Activated naive CD4-positive, alpha-beta T cell treated with anti-CD3 and anti-CD28 coated beads, Interleukin-2, amount 10 ng/mL, durations not matched to agents 7 days and 5 days (primary cell): ENCODE measurements at regions not wholly inside any gene's neighbourhood (a gene's known extent, or its start where the extent isn't known, plus 50 kb on each side); places are given as distances from the start of the nearest gene placed in this dataset.

Source experiments
- CTCF ChIA-PET: fragments of 350-600 bp; sonication (Branson Sonifier 250); formaldehyde crosslinking; loops from one replicate; lab custom pipeline; 2021; ENCODE audit warnings: antibody characterized with exemption; lab: Charles Lee
- DNase-seq: peaks from one replicate; pipeline ENCODE4 v3.0.0-alpha.2; 2020
- H3K27ac Mint-ChIP-seq: one replicate; pipeline ENCODE4 v1.8.0; 2021; ENCODE audit warnings: mild to moderate bottlenecking, moderate library complexity, mixed read lengths
- H3K27me3 Mint-ChIP-seq: one replicate; pipeline ENCODE4 v1.8.0; 2021; ENCODE audit warnings: mild to moderate bottlenecking, mixed read lengths
- H3K36me3 Mint-ChIP-seq: one replicate; pipeline ENCODE4 v1.8.0; 2021; ENCODE audit warnings: mixed read lengths
- H3K4me1 Mint-ChIP-seq: one replicate; pipeline ENCODE4 v1.8.0; 2021; ENCODE audit warnings: mixed read lengths
- H3K4me3 Mint-ChIP-seq: one replicate; pipeline ENCODE4 v1.8.0; 2021; ENCODE audit warnings: mild to moderate bottlenecking, moderate library complexity, mixed read lengths
- H3K9me3 Mint-ChIP-seq: one replicate; pipeline ENCODE4 v1.8.0; 2021; ENCODE audit warnings: mixed read lengths

DNA sequence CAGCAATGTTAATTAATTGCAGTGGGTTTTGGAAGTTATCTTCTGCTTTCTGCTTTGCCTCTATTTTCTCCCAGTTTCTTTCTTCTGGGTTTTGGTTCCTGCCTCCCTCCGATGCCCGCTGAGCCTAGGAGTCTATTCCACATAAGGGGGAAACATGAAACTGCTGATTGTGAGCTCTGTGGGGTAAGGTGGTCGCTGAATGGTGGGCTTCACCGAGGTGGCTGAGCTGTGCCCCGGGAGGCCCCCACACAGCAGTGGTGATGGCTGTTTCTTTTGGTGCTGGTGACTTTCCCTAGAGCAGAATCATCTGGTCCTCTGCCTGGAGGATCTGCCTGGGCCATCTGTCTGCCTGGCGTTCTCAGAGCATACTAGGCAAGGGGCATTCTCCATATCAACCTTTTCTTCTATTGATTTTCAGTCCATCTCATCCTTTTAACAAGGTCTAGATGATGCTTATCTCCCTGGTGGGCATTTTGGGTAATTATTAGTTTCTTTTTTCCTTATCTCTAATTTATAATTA lies 68.8 kb upstream of the ATP2B2 start:
- peaks cover 10% of the 10 kb centered on the region for H3K27me3 Mint-ChIP-seq
- H3K4me3 Mint-ChIP-seq, result no peak overlapping the region
- no peaks in the 10 kb centered on the region for H3K4me1 Mint-ChIP-seq
- no peaks in the 10 kb centered on the region for H3K36me3 Mint-ChIP-seq
- H3K27ac Mint-ChIP-seq, result no peak overlapping the region
- DNase-seq, result no peak
- CTCF ChIA-PET, result no interaction called here
- no peaks in the 10 kb centered on the region for H3K9me3 Mint-ChIP-seq

DNA sequence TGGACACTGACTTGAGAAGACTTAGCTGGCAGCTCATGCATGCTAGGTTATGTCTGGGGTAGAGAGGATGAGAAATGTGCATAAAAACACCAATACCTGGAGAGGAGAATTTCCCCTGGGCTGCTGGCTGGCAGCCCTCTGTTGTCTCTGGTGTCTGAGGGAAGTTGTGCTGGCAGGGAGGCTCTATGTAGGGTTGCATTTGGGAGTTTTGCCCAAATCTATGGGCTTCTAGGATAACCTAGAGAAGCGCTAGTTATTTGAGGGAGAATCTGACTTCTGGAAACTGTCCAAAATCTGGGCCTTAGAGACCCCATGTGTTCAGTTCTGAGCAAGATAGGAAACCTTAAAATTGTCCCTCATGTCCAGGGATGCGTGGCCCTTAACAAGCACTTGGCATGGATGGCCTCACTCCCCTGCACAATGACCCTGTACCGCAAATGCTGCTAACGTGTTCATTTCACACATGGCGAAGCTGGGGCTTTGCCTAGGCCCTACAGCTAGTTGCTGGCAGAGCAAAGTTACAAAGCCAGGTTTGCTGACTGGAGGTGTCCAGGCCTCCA lies 70.3 kb upstream of the ATP2B2 start:
- CTCF ChIA-PET, result no interaction called here
- Mint-ChIP-seq H3K4me1 (no peaks in the 10 kb centered on the region), H3K27me3 (peaks cover 10% of the 10 kb centered on the region)

DNA sequence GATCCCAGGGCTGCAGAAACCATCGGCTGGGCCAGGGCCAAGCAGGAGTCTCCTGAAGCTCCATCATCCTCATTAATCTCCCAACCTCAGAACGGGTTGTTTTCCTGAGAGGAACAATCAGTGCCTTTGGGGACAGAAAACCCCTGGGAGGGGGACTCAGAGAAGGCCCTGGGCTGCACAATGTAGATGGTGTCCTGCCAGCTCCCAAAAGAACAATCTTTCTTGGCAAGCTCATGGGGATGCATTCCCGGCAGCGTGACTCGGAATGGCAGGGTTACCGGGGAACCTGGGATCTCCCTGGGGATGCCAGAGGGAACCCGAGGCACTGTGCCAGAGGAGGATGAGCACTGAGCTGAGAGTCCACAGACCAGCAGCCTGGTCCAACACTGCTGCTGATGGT lies 72.1 kb upstream of the ATP2B2 start:
- no peaks in the 10 kb centered on the region for H3K36me3 Mint-ChIP-seq
- H3K4me1 Mint-ChIP-seq, result no peaks in the 10 kb centered on the region
- no peak for DNase-seq
- H3K4me3 Mint-ChIP-seq, result no peak overlapping the region
- peaks cover 11% of the 10 kb centered on the region for H3K27me3 Mint-ChIP-seq
- H3K9me3 Mint-ChIP-seq, result no peaks in the 10 kb centered on the region
- H3K27ac Mint-ChIP-seq, result no peak overlapping the region
- CTCF ChIA-PET, result interaction anchor here (0.7 kb wide), 1 partner anchor 28 kb away, joined by 3 read pairs; no protein-coding TSS in a partner anchor

More for the DNA sequence above, 70.3 kb upstream of the ATP2B2 start:
- H3K4me3 Mint-ChIP-seq, result no peak overlapping the region
- no peak for DNase-seq
- H3K9me3 Mint-ChIP-seq, result no peaks in the 10 kb centered on the region
- H3K36me3 Mint-ChIP-seq, result no peaks in the 10 kb centered on the region
- H3K27ac Mint-ChIP-seq, result no peak overlapping the region

DNA sequence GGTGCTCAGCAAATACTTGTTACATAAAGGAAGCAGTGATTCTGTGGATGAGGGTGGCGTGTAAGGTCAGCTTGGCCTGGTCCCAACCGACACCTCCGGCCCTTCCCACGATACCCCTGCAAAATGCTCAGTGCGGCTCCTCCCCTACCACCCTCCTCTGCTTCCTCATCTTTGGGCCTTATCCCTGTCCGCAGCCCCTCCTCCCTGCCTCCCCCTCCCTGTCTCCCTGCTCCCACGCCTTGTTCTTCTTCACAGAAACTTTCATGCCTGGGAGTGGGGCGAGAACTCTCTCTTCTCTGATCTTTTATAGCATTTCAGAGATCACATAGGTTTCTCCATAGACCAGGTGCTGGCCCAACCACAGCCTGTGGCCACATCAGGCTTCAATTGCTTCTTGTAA lies 75.0 kb upstream of the ATP2B2 start:
- DNase-seq, result no peak
- Mint-ChIP-seq H3K36me3 (no peaks in the 10 kb centered on the region), H3K27me3 (peaks cover 19% of the 10 kb centered on the region), H3K4me1 (no peaks in the 10 kb centered on the region), H3K4me3 (no peak overlapping the region), H3K9me3 (no peaks in the 10 kb centered on the region), H3K27ac (no peak overlapping the region)
- CTCF ChIA-PET, result no interaction called here

DNA sequence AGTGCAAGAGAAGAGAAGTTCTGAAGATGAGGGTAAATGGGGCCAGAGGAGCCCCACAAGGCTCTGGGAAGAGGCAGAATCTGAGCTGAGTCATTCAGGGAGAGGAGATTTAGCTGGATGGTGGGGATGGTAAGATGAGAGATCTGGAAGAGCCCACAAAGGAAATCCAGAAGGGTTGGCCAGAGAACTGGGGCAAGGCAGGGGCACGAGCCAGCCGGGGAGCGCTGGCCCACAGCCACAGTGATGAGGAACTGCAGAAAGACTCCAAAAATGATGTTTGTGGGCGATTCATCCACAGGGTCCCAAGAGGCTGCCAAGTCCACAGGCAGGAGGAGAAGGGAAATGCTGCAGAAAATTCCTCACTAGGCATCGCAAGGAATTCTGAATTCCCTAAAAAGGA lies 75.9 kb upstream of the ATP2B2 start:
- no peaks in the 10 kb centered on the region for H3K36me3 Mint-ChIP-seq
- DNase-seq, result no peak
- no peak overlapping the region for H3K4me3 Mint-ChIP-seq
- H3K27ac Mint-ChIP-seq, result no peak overlapping the region
- CTCF ChIA-PET, result no interaction called here
- H3K27me3 Mint-ChIP-seq, result peaks cover 23% of the 10 kb centered on the region
- no peaks in the 10 kb centered on the region for H3K9me3 Mint-ChIP-seq
- H3K4me1 Mint-ChIP-seq, result no peaks in the 10 kb centered on the region

DNA sequence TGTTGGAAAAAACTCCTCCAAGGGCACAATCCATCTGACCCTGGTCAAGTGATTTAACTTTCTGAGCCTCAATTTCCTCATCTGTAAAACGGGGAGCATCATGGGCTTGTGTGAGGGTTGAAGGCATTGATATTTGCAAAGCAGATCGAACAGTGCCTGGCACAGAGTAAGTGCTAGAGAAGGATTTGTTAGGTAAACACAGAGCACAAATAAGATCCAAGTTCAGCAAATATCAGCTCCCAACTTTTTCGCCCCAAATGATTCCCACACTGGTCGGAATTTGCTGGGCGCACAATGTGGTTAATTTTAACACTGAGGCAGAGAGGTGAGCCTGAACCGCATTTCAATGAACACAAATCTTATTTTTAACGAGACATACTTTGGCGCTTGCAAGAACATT lies 76.3 kb upstream of the ATP2B2 start:
- H3K9me3 Mint-ChIP-seq, result no peaks in the 10 kb centered on the region
- CTCF ChIA-PET, result no interaction called here
- no peaks in the 10 kb centered on the region for H3K36me3 Mint-ChIP-seq
- no peak overlapping the region for H3K4me3 Mint-ChIP-seq
- H3K4me1 Mint-ChIP-seq, result no peaks in the 10 kb centered on the region
- H3K27ac Mint-ChIP-seq, result no peak overlapping the region
- peaks cover 25% of the 10 kb centered on the region for H3K27me3 Mint-ChIP-seq
- no peak for DNase-seq

DNA sequence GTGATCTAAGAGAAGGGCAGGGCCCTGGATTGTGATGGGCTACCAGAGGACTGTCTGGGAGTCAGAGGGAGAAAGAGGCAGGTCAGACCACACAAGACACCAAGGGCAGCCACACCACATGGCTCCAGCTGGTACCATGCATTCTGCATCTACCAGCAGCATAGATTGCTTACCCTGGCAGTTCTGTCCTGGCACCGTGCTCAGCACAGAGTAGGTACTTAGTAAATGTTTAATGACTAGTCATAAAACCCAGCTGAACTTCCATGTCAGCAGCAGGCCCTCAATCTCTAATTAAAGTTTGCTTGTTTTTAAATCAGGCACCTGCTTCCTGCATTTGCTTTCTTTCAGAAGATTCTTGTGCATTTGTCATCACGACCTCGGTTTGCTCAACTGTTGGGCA lies 77.3 kb upstream of the ATP2B2 start:
- CTCF ChIA-PET, result no interaction called here
- no peak for DNase-seq
- no peaks in the 10 kb centered on the region for H3K36me3 Mint-ChIP-seq
- H3K9me3 Mint-ChIP-seq, result no peaks in the 10 kb centered on the region
- peaks cover 29% of the 10 kb centered on the region for H3K27me3 Mint-ChIP-seq
- H3K4me1 Mint-ChIP-seq, result no peaks in the 10 kb centered on the region
- H3K4me3 Mint-ChIP-seq, result no peak overlapping the region
- H3K27ac Mint-ChIP-seq, result no peak overlapping the region

DNA sequence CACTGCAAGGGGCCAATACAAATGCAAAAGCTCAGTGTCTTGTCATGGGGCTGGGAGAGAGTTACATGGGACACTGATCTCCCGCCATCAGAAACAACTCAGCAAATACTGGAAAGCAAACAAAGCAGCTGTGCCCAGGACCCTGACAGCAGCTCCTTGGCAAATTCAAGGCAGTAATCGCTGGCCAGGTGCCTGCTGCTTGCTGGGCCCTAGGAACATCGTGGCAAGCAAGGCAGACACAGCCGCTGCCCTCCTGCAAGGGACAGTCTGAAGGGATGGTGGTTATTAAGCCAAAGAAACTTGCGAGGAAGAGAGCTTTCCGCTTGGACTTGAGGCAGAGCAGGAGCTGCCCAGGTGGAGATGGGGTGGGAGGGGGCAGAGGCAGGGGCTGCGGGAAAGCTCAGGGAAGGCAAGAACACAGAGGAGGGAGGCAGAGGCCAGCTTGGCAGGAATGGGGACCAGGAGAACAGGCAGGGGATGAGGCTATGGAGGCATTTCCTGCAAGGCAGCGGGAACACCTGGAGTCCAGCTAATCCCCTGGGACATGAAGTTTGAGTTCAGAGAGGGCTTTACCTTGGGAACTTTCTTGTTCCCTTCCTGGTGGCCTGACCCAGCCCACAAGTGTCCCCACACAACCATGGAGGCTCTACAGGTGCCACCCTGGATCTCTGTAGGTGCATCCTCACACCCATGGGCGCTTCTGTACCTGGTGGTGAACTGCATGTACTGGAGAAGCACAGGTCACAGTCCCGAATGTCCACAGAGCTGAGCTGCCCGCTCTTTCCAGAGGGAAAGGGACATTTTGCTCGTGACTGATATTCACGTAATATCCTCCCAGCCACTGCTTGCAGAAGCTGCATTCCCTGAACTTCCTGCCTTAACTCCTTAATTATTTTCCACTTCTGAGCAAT lies 78.7 kb upstream of the ATP2B2 start:
- no peak overlapping the region for H3K27ac Mint-ChIP-seq
- no peaks in the 10 kb centered on the region for H3K9me3 Mint-ChIP-seq
- H3K36me3 Mint-ChIP-seq, result no peaks in the 10 kb centered on the region
- H3K27me3 Mint-ChIP-seq, result peaks cover 37% of the 10 kb centered on the region
- DNase-seq, result no peak
- CTCF ChIA-PET, result no interaction called here
- H3K4me1 Mint-ChIP-seq, result no peaks in the 10 kb centered on the region
- no peak overlapping the region for H3K4me3 Mint-ChIP-seq

DNA sequence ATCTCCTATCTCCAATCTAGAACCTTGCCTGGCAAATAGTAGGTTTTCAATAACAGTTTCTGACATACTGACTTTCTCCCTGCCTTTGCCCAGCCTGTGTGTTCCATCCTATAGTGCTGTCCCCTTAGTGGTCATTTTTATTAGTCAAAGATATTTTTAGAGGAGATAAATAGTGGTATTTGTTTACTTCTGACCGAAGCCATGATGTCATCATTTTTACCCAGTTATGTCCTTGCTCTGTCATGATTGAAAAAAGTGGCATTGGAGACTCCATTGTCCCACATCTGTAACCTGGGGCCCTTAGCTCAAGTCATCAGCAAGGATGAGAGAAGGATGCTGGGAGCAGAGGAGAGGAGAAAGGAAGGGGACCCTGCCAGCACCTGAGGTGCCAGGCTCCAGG lies 80.6 kb upstream of the ATP2B2 start:
- Mint-ChIP-seq H3K9me3 (no peaks in the 10 kb centered on the region), H3K27ac (no peak overlapping the region), H3K4me1 (no peaks in the 10 kb centered on the region), H3K36me3 (no peaks in the 10 kb centered on the region), H3K27me3 (peaks cover 46% of the 10 kb centered on the region), H3K4me3 (no peak overlapping the region)
- DNase-seq, result no peak
- CTCF ChIA-PET, result no interaction called here

DNA sequence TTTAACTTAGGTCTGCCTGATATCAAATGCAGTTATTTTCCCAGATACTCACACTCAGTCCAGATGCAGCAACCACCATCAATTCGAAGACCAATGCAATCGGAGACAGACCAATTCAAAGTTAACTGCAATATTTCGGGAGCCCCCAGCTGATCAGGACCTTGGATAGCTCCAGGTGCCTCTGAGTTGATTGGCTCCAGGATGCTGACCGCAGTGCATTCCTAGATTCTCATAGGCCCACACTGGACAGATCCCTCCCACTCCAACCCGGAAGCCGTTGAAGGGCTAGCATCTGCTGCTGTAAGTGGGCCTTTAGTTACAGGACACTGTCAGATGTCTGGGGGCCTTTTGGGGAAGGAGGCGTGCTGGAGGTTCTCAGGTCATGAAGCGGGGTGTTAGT lies 89.5 kb upstream of the ATP2B2 start:
- CTCF ChIA-PET, result no interaction called here
- DNase-seq, result peak; percentile 84
- no peaks in the 10 kb centered on the region for H3K4me1 Mint-ChIP-seq

DNA sequence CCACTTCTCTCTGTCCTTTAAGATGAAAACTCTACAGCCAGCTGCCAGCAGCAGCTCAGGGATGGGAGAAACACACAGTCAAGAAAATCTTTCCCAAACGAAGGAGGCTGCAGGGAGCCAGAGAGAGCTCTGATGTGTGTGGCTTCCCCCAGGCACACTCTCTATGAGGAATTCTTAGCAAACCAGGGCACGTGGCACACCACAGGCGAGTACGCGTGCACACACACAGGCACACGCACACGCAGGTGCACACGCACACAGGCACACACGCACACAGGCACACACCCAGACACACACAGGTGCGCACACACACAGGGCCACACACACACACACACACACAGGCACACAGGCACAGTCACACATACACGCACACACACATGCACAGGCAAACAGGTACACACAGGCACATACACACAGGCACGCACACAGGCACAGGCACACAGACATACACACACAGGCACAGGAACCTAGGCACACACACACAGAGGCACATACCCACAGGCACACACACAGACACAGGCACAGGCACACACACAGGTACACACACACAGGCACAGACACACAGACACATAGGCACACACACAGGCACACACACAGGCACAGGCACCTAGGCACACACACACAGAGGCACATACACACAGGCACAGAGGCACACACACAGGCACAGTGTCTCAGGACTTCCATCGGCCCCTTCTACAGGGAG lies 91.5 kb upstream of the ATP2B2 start:
- Mint-ChIP-seq H3K36me3 (no peaks in the 10 kb centered on the region), H3K4me3 (no peak overlapping the region), H3K27me3 (peaks cover 51% of the 10 kb centered on the region), H3K27ac (no peak overlapping the region), H3K4me1 (peaks cover 5% of the 10 kb centered on the region), H3K9me3 (peaks cover 2% of the 10 kb centered on the region)
- CTCF ChIA-PET, result no interaction called here
- no peak for DNase-seq

More for the DNA sequence above, 89.5 kb upstream of the ATP2B2 start:
- H3K36me3 Mint-ChIP-seq, result no peaks in the 10 kb centered on the region
- no peak overlapping the region for H3K27ac Mint-ChIP-seq
- H3K9me3 Mint-ChIP-seq, result peaks cover 2% of the 10 kb centered on the region
- no peak overlapping the region for H3K4me3 Mint-ChIP-seq
- peaks cover 48% of the 10 kb centered on the region for H3K27me3 Mint-ChIP-seq

DNA sequence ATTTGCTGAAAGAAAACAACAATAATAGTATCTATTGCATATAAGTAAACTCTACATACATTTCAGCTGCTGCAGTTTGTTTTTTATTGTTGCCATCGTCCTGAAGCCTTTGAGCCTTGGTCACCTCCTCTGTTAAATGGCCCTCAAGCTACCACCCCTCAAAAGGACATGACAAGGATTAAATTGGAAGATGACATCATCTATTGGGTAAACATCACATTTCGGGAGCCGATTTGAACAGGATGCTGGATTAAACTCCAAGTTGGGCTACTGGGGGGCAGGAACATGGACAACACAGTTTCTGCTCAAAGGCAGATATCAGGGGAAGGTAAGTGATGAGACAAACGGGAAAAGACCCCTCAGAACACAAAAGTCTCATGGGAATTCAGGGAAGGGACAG lies 92.3 kb upstream of the ATP2B2 start:
- DNase-seq, result no peak
- Mint-ChIP-seq H3K4me3 (no peak overlapping the region), H3K27ac (no peak overlapping the region), H3K27me3 (peaks cover 55% of the 10 kb centered on the region), H3K4me1 (peaks cover 13% of the 10 kb centered on the region), H3K9me3 (peaks cover 2% of the 10 kb centered on the region), H3K36me3 (no peaks in the 10 kb centered on the region)
- CTCF ChIA-PET, result no interaction called here

DNA sequence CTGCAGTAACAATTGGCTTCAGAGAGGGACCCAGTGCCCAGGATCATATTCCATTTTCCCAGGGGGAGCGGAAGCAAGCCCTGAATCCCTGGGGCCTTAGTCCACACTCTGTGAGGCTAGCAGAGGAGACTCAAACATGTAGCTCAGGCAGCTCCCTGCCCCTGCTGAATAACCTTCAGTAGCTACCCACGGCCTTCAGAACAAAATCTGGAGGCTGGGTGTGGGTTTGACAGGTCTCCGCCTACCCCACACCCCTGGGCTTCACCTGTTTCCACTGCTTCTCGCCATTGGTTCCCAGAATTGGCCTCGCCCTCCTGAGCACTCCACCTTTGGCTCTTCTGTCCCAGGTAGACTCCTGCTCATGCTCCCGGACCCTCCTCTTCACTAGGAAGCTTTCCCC lies 93.6 kb upstream of the ATP2B2 start:
- no peak overlapping the region for H3K4me3 Mint-ChIP-seq
- no peak for DNase-seq
- CTCF ChIA-PET, result no interaction called here
- H3K4me1 Mint-ChIP-seq, result peaks cover 26% of the 10 kb centered on the region
- no peak overlapping the region for H3K27ac Mint-ChIP-seq
- H3K27me3 Mint-ChIP-seq, result peaks cover 63% of the 10 kb centered on the region
- peaks cover 2% of the 10 kb centered on the region for H3K9me3 Mint-ChIP-seq
- no peaks in the 10 kb centered on the region for H3K36me3 Mint-ChIP-seq

DNA sequence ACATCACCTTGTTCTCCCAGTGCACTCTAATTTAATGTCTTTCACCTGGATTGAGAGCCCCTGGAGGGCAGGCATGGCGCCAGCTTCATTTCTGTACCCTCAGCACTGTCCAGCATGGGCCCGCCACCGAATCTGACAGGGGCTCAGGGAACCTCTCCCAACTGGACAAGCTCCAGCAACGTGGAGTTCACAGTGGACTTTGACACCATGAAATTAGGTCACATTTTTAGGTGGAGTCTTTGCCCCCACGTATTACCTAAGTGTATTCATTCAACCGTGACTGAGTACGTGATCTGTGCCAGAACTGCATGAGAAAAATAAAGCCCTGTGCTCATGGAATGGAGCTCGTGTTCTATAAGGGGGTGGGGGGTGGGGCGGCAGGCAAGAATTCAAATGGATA lies 94.1 kb upstream of the ATP2B2 start:
- CTCF ChIA-PET, result no interaction called here
- Mint-ChIP-seq H3K27ac (no peak overlapping the region), H3K27me3 (peaks cover 67% of the 10 kb centered on the region), H3K4me3 (no peak overlapping the region), H3K4me1 (peaks cover 31% of the 10 kb centered on the region), H3K36me3 (no peaks in the 10 kb centered on the region), H3K9me3 (peaks cover 2% of the 10 kb centered on the region)
- no peak for DNase-seq
